Caco-2 (cell line): ENCODE measurements at regions not wholly inside any gene's neighbourhood (a gene's known extent, or its start where the extent isn't known, plus 50 kb on each side); places are given as distances from the start of the nearest gene placed in this dataset.

Experiments
- BruUV-seq: library from RNA; stranded (reverse); fragments of 400-500 nt; replicated peaks from 2 replicates; lab custom pipeline; 2021; lab: Mats Ljungman, UMichigan
- CTCF ChIA-PET: fragments of 300-600 bp; sonication (Branson Sonifier 250); formaldehyde crosslinking; loops from one replicate; lab custom pipeline; 2022; ENCODE audit warnings: antibody characterized with exemption; lab: Charles Lee
- POLR2A ChIA-PET: fragments of 300-600 bp; sonication (Branson Sonifier 250); formaldehyde crosslinking; loops from one replicate; lab custom pipeline; 2022; ENCODE audit warnings: antibody characterized with exemption; lab: Charles Lee
- DNase-seq, 2 experiments: peaks; one replicate each; pipeline versions ENCODE4 v3.0.0 to v3.0.0-alpha.2; 2020 to 2022
- H3K27me3 ChIP-seq: replicated peaks from 2 replicates; pipeline ENCODE4 v1.6.0; 2011; ENCODE audit warnings: low read length; ENCODE audit not compliant: control insufficient read depth, insufficient read depth
- H3K36me3 ChIP-seq: 2 replicates; pipeline ENCODE4 v1.5.1; 2011; ENCODE audit warnings: low read length; ENCODE audit not compliant: control insufficient read depth, insufficient read depth
- H3K4me1 ChIP-seq: fragments of 250-450 bp; sonication (Bioruptor Pico); 2 replicates; pipeline ENCODE4 v1.5.1; 2020; ENCODE audit warnings: mild to moderate bottlenecking
- H3K4me3 ChIP-seq: 2 replicates; pipeline ENCODE4 v1.5.1; 2011; ENCODE audit warnings: low read depth, mild to moderate bottlenecking, control low read depth, low read length
- H3K9me3 ChIP-seq: fragments of 250-450 bp; sonication (Bioruptor Pico); 2 replicates; pipeline ENCODE4 v1.5.1; 2020; ENCODE audit warnings: mild to moderate bottlenecking, moderate library complexity
- H3K27ac Mint-ChIP-seq: one replicate; pipeline ENCODE4 v1.8.0; 2022; ENCODE audit warnings: mixed read lengths; ENCODE audit not compliant: unreplicated experiment
- H3K27me3 Mint-ChIP-seq: one replicate; pipeline ENCODE4 v1.8.0; 2022; ENCODE audit warnings: mixed read lengths; ENCODE audit not compliant: insufficient read depth, unreplicated experiment
- H3K36me3 Mint-ChIP-seq: one replicate; pipeline ENCODE4 v1.8.0; 2022; ENCODE audit warnings: mild to moderate bottlenecking, mixed read lengths; ENCODE audit not compliant: insufficient read depth, unreplicated experiment
- H3K4me1 Mint-ChIP-seq: one replicate; pipeline ENCODE4 v1.8.0; 2022; ENCODE audit warnings: low read depth, mixed read lengths; ENCODE audit not compliant: unreplicated experiment
- H3K4me3 Mint-ChIP-seq: one replicate; pipeline ENCODE4 v1.8.0; 2022; ENCODE audit warnings: mild to moderate bottlenecking, moderate library complexity, mixed read lengths; ENCODE audit not compliant: unreplicated experiment
- H3K9me3 Mint-ChIP-seq: one replicate; pipeline ENCODE4 v1.8.0; 2022; ENCODE audit warnings: mixed read lengths; ENCODE audit not compliant: unreplicated experiment
- intact Hi-C: fragments of 100-400 bp; cut with micrococcal nuclease; formaldehyde crosslinking; loops from one replicate; pipeline ENCODE4 v1.10.0; 2022; ENCODE audit not compliant: unreplicated experiment
- TF ChIP-seq, protein P1 (sequence below), 2 experiments: fragments of 200-600 bp in 1 of 2; IDR thresholded peaks; 1 replicate in 1 of 2; 2 replicates in 1 of 2; pipeline versions ENCODE4 v1.5.1 to v1.8.0; 2011 to 2022; ENCODE audit warnings: antibody characterized with exemption in 1 of 2, control low read depth in 1 of 2, inconsistent platforms in 1 of 2, low read depth in 1 of 2, low read length in 1 of 2, mild to moderate bottlenecking in 1 of 2, moderate library complexity in 1 of 2; ENCODE audit not compliant: insufficient read depth in 1 of 2, severe bottlenecking in 1 of 2, unreplicated experiment in 1 of 2

DNA sequence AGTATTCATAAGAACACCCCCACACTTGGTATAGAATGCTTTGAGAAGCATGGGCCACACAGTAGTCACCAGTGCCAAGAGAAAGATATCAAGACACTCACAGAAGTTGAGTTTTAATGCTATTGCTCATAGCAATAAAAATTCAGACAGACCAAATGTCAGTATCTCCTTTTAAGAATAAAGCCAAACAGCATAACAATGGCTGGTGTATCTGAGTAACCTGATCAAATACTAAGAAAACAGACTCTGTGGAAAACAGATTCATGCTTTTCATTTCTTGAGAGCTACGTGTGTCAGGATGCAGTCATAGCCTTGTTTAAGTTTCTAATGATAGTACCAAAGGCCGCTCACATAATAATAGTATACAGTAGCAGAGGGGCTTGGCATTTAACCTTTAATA is 778.5 kb downstream of the MECOM start:
- intact Hi-C loops, result no loop called here
- CTCF ChIA-PET, result no interaction called here

DNA sequence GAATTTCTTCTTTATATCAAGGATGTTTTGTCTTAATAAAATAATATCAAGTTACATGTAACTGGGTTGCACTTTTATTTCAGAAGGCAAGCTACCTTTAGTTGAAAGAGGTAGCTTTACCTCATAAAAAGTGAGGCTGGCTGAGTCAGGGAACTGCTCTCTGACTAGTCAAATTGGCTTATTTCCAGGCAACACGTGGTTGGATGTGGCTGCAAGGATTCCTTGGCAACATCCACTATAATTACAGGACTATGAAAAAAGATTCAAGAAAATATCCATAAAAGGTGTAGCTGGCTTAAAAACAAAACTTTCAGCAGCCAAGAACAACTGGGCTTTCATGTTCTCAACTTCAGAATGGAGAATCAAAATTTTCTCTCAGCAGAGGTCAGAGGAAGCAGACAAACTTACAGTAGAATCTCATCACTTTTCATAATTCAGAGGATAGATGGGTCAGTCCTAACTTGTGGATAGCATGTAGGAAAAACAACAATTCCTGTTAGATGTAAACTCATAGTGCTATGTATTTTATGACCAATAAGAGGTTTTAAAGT is 779.1 kb downstream of the MECOM start:
- intact Hi-C loops, result no loop called here
- Mint-ChIP-seq H3K9me3 (no peaks in the 10 kb centered on the region), H3K4me1 (peaks cover 17% of the 10 kb centered on the region), H3K36me3 (no peaks in the 10 kb centered on the region), H3K4me3 (no peak overlapping the region), H3K27me3 (no peaks in the 10 kb centered on the region), H3K27ac (no peak overlapping the region)
- TF ChIP-seq, protein P1, sequence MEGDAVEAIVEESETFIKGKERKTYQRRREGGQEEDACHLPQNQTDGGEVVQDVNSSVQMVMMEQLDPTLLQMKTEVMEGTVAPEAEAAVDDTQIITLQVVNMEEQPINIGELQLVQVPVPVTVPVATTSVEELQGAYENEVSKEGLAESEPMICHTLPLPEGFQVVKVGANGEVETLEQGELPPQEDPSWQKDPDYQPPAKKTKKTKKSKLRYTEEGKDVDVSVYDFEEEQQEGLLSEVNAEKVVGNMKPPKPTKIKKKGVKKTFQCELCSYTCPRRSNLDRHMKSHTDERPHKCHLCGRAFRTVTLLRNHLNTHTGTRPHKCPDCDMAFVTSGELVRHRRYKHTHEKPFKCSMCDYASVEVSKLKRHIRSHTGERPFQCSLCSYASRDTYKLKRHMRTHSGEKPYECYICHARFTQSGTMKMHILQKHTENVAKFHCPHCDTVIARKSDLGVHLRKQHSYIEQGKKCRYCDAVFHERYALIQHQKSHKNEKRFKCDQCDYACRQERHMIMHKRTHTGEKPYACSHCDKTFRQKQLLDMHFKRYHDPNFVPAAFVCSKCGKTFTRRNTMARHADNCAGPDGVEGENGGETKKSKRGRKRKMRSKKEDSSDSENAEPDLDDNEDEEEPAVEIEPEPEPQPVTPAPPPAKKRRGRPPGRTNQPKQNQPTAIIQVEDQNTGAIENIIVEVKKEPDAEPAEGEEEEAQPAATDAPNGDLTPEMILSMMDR (IDR thresholded peaks at IDR 0.05; ENCODE audit: insufficient read depth in 1 of 2, low read depth in 1 of 2, low read length in 1 of 2, severe bottlenecking in 1 of 2, unreplicated experiment in 1 of 2), result no peak
- peaks cover 13% of the 10 kb centered on the region for H3K4me1 ChIP-seq
- CTCF ChIA-PET, result no interaction called here
- H3K9me3 ChIP-seq, result no peaks in the 10 kb centered on the region
- H3K36me3 ChIP-seq, result no peaks in the 10 kb centered on the region
- H3K27me3 ChIP-seq, result no peaks in the 10 kb centered on the region
- POLR2A ChIA-PET, result no interaction called here
- DNase-seq, result no peak
- no TSS peak for BruUV-seq
- no peak overlapping the region for H3K4me3 ChIP-seq

More for the DNA sequence above, 778.5 kb downstream of the MECOM start:
- TF ChIP-seq, protein P1 (IDR thresholded peaks at IDR 0.05; ENCODE audit: insufficient read depth in 1 of 2, low read depth in 1 of 2, low read length in 1 of 2, severe bottlenecking in 1 of 2, unreplicated experiment in 1 of 2), result no peak
- Histone ChIP-seq H3K4me1 (peaks cover 13% of the 10 kb centered on the region), H3K9me3 (no peaks in the 10 kb centered on the region), H3K4me3 (no peak overlapping the region), H3K27me3 (no peaks in the 10 kb centered on the region), H3K36me3 (no peaks in the 10 kb centered on the region)
- H3K4me1 Mint-ChIP-seq, result peaks cover 11% of the 10 kb centered on the region
- no peak overlapping the region for H3K27ac Mint-ChIP-seq
- H3K27me3 Mint-ChIP-seq, result no peaks in the 10 kb centered on the region
- no peaks in the 10 kb centered on the region for H3K9me3 Mint-ChIP-seq
- POLR2A ChIA-PET, result no interaction called here
- H3K36me3 Mint-ChIP-seq, result no peaks in the 10 kb centered on the region
- no TSS peak for BruUV-seq
- no peak for DNase-seq
- no peak overlapping the region for H3K4me3 Mint-ChIP-seq

DNA sequence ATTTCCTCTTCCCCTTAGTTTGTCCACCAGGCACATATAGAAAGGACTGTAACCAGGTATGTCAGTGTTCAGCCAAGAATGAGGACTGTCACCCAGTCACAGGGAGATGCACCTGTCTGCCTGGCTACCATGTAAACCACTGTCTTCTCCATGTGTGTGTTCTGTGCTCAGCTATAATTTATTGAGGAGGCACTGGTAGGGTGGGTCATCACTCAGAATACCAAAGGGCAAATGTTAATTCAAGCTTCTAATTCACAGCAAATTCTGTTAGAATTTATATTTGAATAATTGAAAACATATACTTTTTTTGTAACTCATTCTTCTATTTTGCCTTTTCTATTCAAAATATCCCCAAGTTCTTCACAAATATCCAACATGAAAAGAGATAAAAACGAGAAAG is 780.4 kb downstream of the MECOM start:
- intact Hi-C loops, result no loop called here
- no TSS peak for BruUV-seq
- Mint-ChIP-seq H3K27me3 (no peaks in the 10 kb centered on the region), H3K4me3 (no peak overlapping the region), H3K27ac (no peak overlapping the region), H3K9me3 (no peaks in the 10 kb centered on the region), H3K36me3 (no peaks in the 10 kb centered on the region), H3K4me1 (peaks cover 15% of the 10 kb centered on the region)
- CTCF ChIA-PET, result no interaction called here
- H3K4me3 ChIP-seq, result no peak overlapping the region
- H3K4me1 ChIP-seq, result peaks cover 7% of the 10 kb centered on the region
- H3K27me3 ChIP-seq, result no peaks in the 10 kb centered on the region
- TF ChIP-seq, protein P1 (IDR thresholded peaks at IDR 0.05; ENCODE audit: insufficient read depth in 1 of 2, low read depth in 1 of 2, low read length in 1 of 2, severe bottlenecking in 1 of 2, unreplicated experiment in 1 of 2), result no peak
- DNase-seq, result no peak
- POLR2A ChIA-PET, result no interaction called here
- H3K36me3 ChIP-seq, result no peaks in the 10 kb centered on the region
- no peaks in the 10 kb centered on the region for H3K9me3 ChIP-seq
